Activated CD4-positive, alpha-beta T cell treated with anti-CD3 and anti-CD28 coated beads for 36 hours (primary cell): ENCODE measurements at regions not wholly inside any gene's neighbourhood (a gene's known extent, or its start where the extent isn't known, plus 50 kb on each side); places are given as distances from the start of the nearest gene placed in this dataset.

Experiments
- ATAC-seq: fragments of 200-7000 bp; cut with Tn5 transposase; one replicate; pipeline ENCODE4 v1.10.0; 2021; ENCODE audit warnings: mild to moderate bottlenecking, moderate library complexity
- CTCF ChIA-PET: fragments of 350-600 bp; sonication (Branson Sonifier 250); formaldehyde crosslinking; loops from one replicate; lab custom pipeline; 2021; ENCODE audit warnings: antibody characterized with exemption; lab: Charles Lee
- POLR2A ChIA-PET: fragments of 350-600 bp; sonication (Branson Sonifier 250); formaldehyde crosslinking; loops from one replicate; lab custom pipeline; 2021; ENCODE audit warnings: antibody characterized with exemption, inconsistent platforms; lab: Charles Lee
- DNase-seq: peaks from one replicate; pipeline ENCODE4 v3.0.0-alpha.2; 2020
- H3K27ac Mint-ChIP-seq: one replicate; pipeline ENCODE4 v1.8.0; 2021; ENCODE audit warnings: mixed read lengths
- H3K27me3 Mint-ChIP-seq: one replicate; pipeline ENCODE4 v1.8.0; 2021; ENCODE audit warnings: mixed read lengths
- H3K36me3 Mint-ChIP-seq: one replicate; pipeline ENCODE4 v1.8.0; 2021; ENCODE audit warnings: low read depth, mixed read lengths
- H3K4me1 Mint-ChIP-seq: one replicate; pipeline ENCODE4 v1.8.0; 2021; ENCODE audit warnings: mixed read lengths
- H3K4me3 Mint-ChIP-seq: one replicate; pipeline ENCODE4 v1.8.0; 2021; ENCODE audit warnings: mild to moderate bottlenecking, moderate library complexity, mixed read lengths
- H3K9me3 Mint-ChIP-seq: one replicate; pipeline ENCODE4 v1.8.0; 2021; ENCODE audit warnings: low read depth, mixed read lengths
- intact Hi-C, 2 experiments: fragments of 100-400 bp; cut with DNase I in 1 of 2; cut with micrococcal nuclease in 1 of 2; formaldehyde crosslinking; loops; one replicate each; pipeline versions ENCODE4 v1.14.2 to v1.15.1; 2022 to 2024; cut with DNase I, micrococcal nuclease

- H3K36me3 Mint-ChIP-seq: no peaks in the 10 kb centered on the region
- no peaks in the 10 kb centered on the region for H3K9me3 Mint-ChIP-seq
- intact Hi-C loops: no loop called here
- ChIA-PET CTCF (no interaction called here), POLR2A (no interaction called here)
- no peak overlapping the region for H3K27ac Mint-ChIP-seq
- H3K4me1 Mint-ChIP-seq: no peaks in the 10 kb centered on the region
- H3K4me3 Mint-ChIP-seq: no peak overlapping the region
- H3K27me3 Mint-ChIP-seq: no peaks in the 10 kb centered on the region
- DNase-seq (no peak), ATAC-seq (no peak)
Measured at GRCh38 chrY:8618302-8618701, 719.0 kb upstream of the TSPY4 start.

GRCh38 chrY:8622156-8622555 lies 715.1 kb upstream of the TSPY4 start:
- ATAC-seq (no peak), DNase-seq (no peak)
- Mint-ChIP-seq H3K4me1 (no peaks in the 10 kb centered on the region), H3K9me3 (no peaks in the 10 kb centered on the region), H3K4me3 (no peak overlapping the region), H3K27me3 (no peaks in the 10 kb centered on the region), H3K36me3 (no peaks in the 10 kb centered on the region), H3K27ac (no peak overlapping the region)
- ChIA-PET CTCF (no interaction called here), POLR2A (no interaction called here)
- intact Hi-C loops: no loop called here

GRCh38 chrY:8622856-8623255 lies 714.4 kb upstream of the TSPY4 start:
- Mint-ChIP-seq H3K27ac (no peak overlapping the region), H3K27me3 (no peaks in the 10 kb centered on the region), H3K4me1 (no peaks in the 10 kb centered on the region), H3K9me3 (no peaks in the 10 kb centered on the region), H3K4me3 (no peak overlapping the region), H3K36me3 (no peaks in the 10 kb centered on the region)
- ChIA-PET CTCF (no interaction called here), POLR2A (no interaction called here)
- ATAC-seq: no peak
- intact Hi-C loops: no loop called here
- DNase-seq: no peak

- no peak for ATAC-seq
- H3K4me3 Mint-ChIP-seq: no peak overlapping the region
- no peaks in the 10 kb centered on the region for H3K9me3 Mint-ChIP-seq
- no peak overlapping the region for H3K27ac Mint-ChIP-seq
- ChIA-PET POLR2A (no interaction called here), CTCF (no interaction called here)
- no peaks in the 10 kb centered on the region for H3K4me1 Mint-ChIP-seq
- intact Hi-C loops: no loop called here
- H3K36me3 Mint-ChIP-seq: no peaks in the 10 kb centered on the region
- H3K27me3 Mint-ChIP-seq: no peaks in the 10 kb centered on the region
- no peak for DNase-seq
Measured at GRCh38 chrY:8629636-8630035, 707.6 kb upstream of the TSPY4 start.

- no peak for DNase-seq
- H3K36me3 Mint-ChIP-seq: no peaks in the 10 kb centered on the region
- intact Hi-C loops: no loop called here
- ChIA-PET POLR2A (no interaction called here), CTCF (no interaction called here)
- H3K27me3 Mint-ChIP-seq: no peaks in the 10 kb centered on the region
- no peak overlapping the region for H3K4me3 Mint-ChIP-seq
- H3K9me3 Mint-ChIP-seq: no peaks in the 10 kb centered on the region
- no peak for ATAC-seq
- H3K4me1 Mint-ChIP-seq: no peaks in the 10 kb centered on the region
- no peak overlapping the region for H3K27ac Mint-ChIP-seq
Measured at GRCh38 chrY:8638111-8638510, 699.2 kb upstream of the TSPY4 start.

GRCh38 chrY:8644926-8645325 lies 692.3 kb upstream of the TSPY4 start:
- intact Hi-C loops: no loop called here
- H3K4me3 Mint-ChIP-seq: no peak overlapping the region
- ChIA-PET POLR2A (no interaction called here), CTCF (no interaction called here)
- no peaks in the 10 kb centered on the region for H3K4me1 Mint-ChIP-seq
- no peaks in the 10 kb centered on the region for H3K27me3 Mint-ChIP-seq
- H3K9me3 Mint-ChIP-seq: no peaks in the 10 kb centered on the region
- no peak for DNase-seq
- H3K27ac Mint-ChIP-seq: no peak overlapping the region
- no peak for ATAC-seq
- H3K36me3 Mint-ChIP-seq: no peaks in the 10 kb centered on the region

GRCh38 chrY:8652445-8652844 lies 684.8 kb upstream of the TSPY4 start:
- Mint-ChIP-seq H3K27ac (no peak overlapping the region), H3K27me3 (peaks cover 2% of the 10 kb centered on the region), H3K4me3 (no peak overlapping the region), H3K9me3 (no peaks in the 10 kb centered on the region), H3K4me1 (no peaks in the 10 kb centered on the region), H3K36me3 (no peaks in the 10 kb centered on the region)
- intact Hi-C loops: loop anchor here in 1 of 2 experiments (10.0 kb wide), 1 partner anchor 78 kb away; no protein-coding TSS in a partner anchor
- POLR2A ChIA-PET: no interaction called here
- CTCF ChIA-PET: no interaction called here
- DNase-seq: no peak
- no peak for ATAC-seq

GRCh38 chrY:8655017-8655416 lies 682.2 kb upstream of the TSPY4 start:
- POLR2A ChIA-PET: no interaction called here
- peaks cover 2% of the 10 kb centered on the region for H3K27me3 Mint-ChIP-seq
- no peak overlapping the region for H3K27ac Mint-ChIP-seq

GRCh38 chrY:8656101-8656500 lies 681.2 kb upstream of the TSPY4 start:
- Mint-ChIP-seq H3K27me3 (peaks cover 4% of the 10 kb centered on the region), H3K36me3 (no peaks in the 10 kb centered on the region), H3K4me3 (no peak overlapping the region), H3K27ac (no peak overlapping the region), H3K4me1 (no peaks in the 10 kb centered on the region), H3K9me3 (no peaks in the 10 kb centered on the region)
- CTCF ChIA-PET: no interaction called here
- no peak for ATAC-seq
- POLR2A ChIA-PET: no interaction called here
- intact Hi-C loops: loop anchor here in 1 of 2 experiments (10.0 kb wide), 1 partner anchor 81 kb away; no protein-coding TSS in a partner anchor
- DNase-seq: no peak

More at GRCh38 chrY:8655017-8655416, 682.2 kb upstream of the TSPY4 start:
- H3K36me3 Mint-ChIP-seq: no peaks in the 10 kb centered on the region
- ATAC-seq: no peak
- intact Hi-C loops: loop anchor here in 1 of 2 experiments (10.0 kb wide), 1 partner anchor 80 kb away; no protein-coding TSS in a partner anchor
- H3K4me3 Mint-ChIP-seq: no peak overlapping the region
- no peaks in the 10 kb centered on the region for H3K9me3 Mint-ChIP-seq
- H3K4me1 Mint-ChIP-seq: no peaks in the 10 kb centered on the region
- CTCF ChIA-PET: no interaction called here
- DNase-seq: no peak

GRCh38 chrY:8656515-8656914 lies 680.7 kb upstream of the TSPY4 start:
- H3K4me3 Mint-ChIP-seq: no peak overlapping the region
- H3K4me1 Mint-ChIP-seq: no peaks in the 10 kb centered on the region
- no peaks in the 10 kb centered on the region for H3K36me3 Mint-ChIP-seq
- ATAC-seq: no peak
- CTCF ChIA-PET: no interaction called here
- DNase-seq: no peak
- no peaks in the 10 kb centered on the region for H3K9me3 Mint-ChIP-seq
- H3K27me3 Mint-ChIP-seq: peaks cover 4% of the 10 kb centered on the region
- intact Hi-C loops: loop anchor here in 1 of 2 experiments (10.0 kb wide), 1 partner anchor 82 kb away; no protein-coding TSS in a partner anchor
- no peak overlapping the region for H3K27ac Mint-ChIP-seq
- POLR2A ChIA-PET: no interaction called here

GRCh38 chrY:8659721-8660120 lies 677.5 kb upstream of the TSPY4 start:
- ATAC-seq: no peak
- POLR2A ChIA-PET: no interaction called here
- CTCF ChIA-PET: no interaction called here
- DNase-seq: no peak
- no peaks in the 10 kb centered on the region for H3K4me1 Mint-ChIP-seq
- no peak overlapping the region for H3K27ac Mint-ChIP-seq
- no peaks in the 10 kb centered on the region for H3K9me3 Mint-ChIP-seq
- no peak overlapping the region for H3K4me3 Mint-ChIP-seq
- H3K36me3 Mint-ChIP-seq: no peaks in the 10 kb centered on the region
- peaks cover 4% of the 10 kb centered on the region for H3K27me3 Mint-ChIP-seq
- intact Hi-C loops: loop anchor here in 1 of 2 experiments (10.0 kb wide), 1 partner anchor 85 kb away; no protein-coding TSS in a partner anchor

GRCh38 chrY:8673896-8674295 lies 663.4 kb upstream of the TSPY4 start:
- DNase-seq (no peak), ATAC-seq (no peak)
- no peaks in the 10 kb centered on the region for H3K27me3 Mint-ChIP-seq
- no peak overlapping the region for H3K27ac Mint-ChIP-seq
- CTCF ChIA-PET: no interaction called here
- no peaks in the 10 kb centered on the region for H3K9me3 Mint-ChIP-seq
- POLR2A ChIA-PET: no interaction called here
- H3K4me3 Mint-ChIP-seq: no peak overlapping the region
- intact Hi-C loops: no loop called here
- H3K36me3 Mint-ChIP-seq: no peaks in the 10 kb centered on the region
- no peaks in the 10 kb centered on the region for H3K4me1 Mint-ChIP-seq
